Activated naive CD8-positive, alpha-beta T cell (primary cell): ENCODE measurements at regions not wholly inside any gene's neighbourhood (a gene's known extent, or its start where the extent isn't known, plus 50 kb on each side); places are given as distances from the start of the nearest gene placed in this dataset.
A peak's percentile ranks its signal among the peaks of the same experiment; 100 is the strongest.

Experiments used
- H3K27ac Mint-ChIP-seq: one replicate; pipeline ENCODE4 v1.8.0; 2021; ENCODE audit warnings: mixed read lengths
- H3K27me3 Mint-ChIP-seq: one replicate; pipeline ENCODE4 v1.8.0; 2021; ENCODE audit warnings: mixed read lengths
- H3K36me3 Mint-ChIP-seq: one replicate; pipeline ENCODE4 v1.8.0; 2021; ENCODE audit warnings: mixed read lengths
- H3K4me1 Mint-ChIP-seq: one replicate; pipeline ENCODE4 v1.8.0; 2021; ENCODE audit warnings: low read depth, mixed read lengths
- H3K4me3 Mint-ChIP-seq: one replicate; pipeline ENCODE4 v1.8.0; 2021; ENCODE audit warnings: mild to moderate bottlenecking, mixed read lengths
- H3K9me3 Mint-ChIP-seq: one replicate; pipeline ENCODE4 v1.8.0; 2021; ENCODE audit warnings: low read depth, mixed read lengths

DNA sequence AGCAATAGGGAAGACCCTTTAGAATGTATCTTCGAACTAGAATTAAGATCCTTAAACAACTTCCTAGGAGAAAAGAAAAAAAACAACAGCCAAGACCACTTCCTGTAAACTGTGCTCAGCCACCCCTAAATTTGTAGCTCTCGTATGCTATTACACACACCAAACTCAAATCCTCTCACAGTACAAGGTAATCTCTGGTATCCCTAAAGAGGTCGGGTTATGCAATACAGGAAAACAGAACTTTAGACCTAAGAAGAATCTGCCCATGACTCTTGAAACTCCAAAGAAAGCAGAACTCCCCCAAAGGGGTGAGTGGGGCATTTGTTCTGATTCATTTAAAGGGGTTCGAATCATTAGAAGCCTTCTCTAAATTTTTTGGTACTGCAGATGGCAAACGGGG is 170.9 kb upstream of the CASK start:
- H3K4me3 Mint-ChIP-seq = no peak overlapping the region
- H3K9me3 Mint-ChIP-seq = no peaks in the 10 kb centered on the region
- peak overlapping the region; percentile 50 for H3K27ac Mint-ChIP-seq
- no peaks in the 10 kb centered on the region for H3K36me3 Mint-ChIP-seq
- no peaks in the 10 kb centered on the region for H3K27me3 Mint-ChIP-seq
- H3K4me1 Mint-ChIP-seq = peaks cover 21% of the 10 kb centered on the region

DNA sequence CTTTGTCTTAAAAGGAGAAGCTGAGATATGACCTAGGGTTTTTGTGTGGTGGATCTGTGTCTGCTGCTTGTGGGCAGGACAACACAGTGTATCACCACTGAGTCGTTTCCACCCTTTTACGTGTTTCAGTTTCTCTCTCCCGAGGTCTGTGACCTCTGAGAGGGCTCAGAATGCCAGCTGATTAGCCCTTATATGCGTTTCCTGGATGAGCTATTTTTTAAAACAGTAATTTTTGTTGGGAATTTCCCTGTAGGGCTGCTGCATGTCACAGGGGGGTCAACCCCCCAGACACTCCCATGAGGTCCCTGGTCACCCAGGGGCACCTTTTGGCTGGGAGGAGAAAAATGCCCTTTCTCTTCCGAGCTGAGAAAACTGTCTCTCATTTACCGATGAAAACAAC is 170.4 kb upstream of the CASK start:
- Mint-ChIP-seq H3K27me3 (no peaks in the 10 kb centered on the region), H3K4me1 (peaks cover 23% of the 10 kb centered on the region), H3K27ac (peak overlapping the region; percentile 50), H3K36me3 (no peaks in the 10 kb centered on the region), H3K4me3 (no peak overlapping the region), H3K9me3 (no peaks in the 10 kb centered on the region)

- H3K4me3 Mint-ChIP-seq = no peak overlapping the region
- no peaks in the 10 kb centered on the region for H3K9me3 Mint-ChIP-seq
- H3K27ac Mint-ChIP-seq = peak overlapping the region; percentile 76
- H3K36me3 Mint-ChIP-seq = no peaks in the 10 kb centered on the region
- peaks cover 27% of the 10 kb centered on the region for H3K4me1 Mint-ChIP-seq
- no peaks in the 10 kb centered on the region for H3K27me3 Mint-ChIP-seq
Observed at GRCh38 chrX:42090395-42090794, 167.0 kb upstream of the CASK start.

GRCh38 chrX:42089031-42089430 is 165.7 kb upstream of the CASK start:
- Mint-ChIP-seq H3K4me3 (no peak overlapping the region), H3K27ac (no peak overlapping the region), H3K36me3 (no peaks in the 10 kb centered on the region), H3K4me1 (peaks cover 23% of the 10 kb centered on the region), H3K9me3 (no peaks in the 10 kb centered on the region), H3K27me3 (no peaks in the 10 kb centered on the region)

DNA sequence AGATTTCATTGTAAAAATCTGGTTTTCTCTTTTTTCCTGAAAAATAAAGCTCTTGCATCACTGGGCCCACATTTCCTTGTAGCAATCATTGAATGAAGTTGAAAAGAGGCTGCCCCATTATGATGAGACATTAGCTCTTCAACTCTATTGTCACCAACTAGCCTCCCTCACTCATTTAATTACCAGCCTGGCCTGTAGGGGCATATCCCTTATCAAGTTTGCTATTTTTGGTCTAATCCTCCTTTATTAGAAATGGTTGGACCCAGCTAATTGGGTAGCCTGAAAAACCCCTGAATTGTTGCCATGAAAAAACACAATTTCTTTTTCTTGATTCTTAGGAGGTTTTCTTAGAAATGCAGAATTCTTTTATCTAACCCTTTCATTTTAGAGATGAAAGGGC is 164.6 kb upstream of the CASK start:
- H3K36me3 Mint-ChIP-seq = no peaks in the 10 kb centered on the region
- no peaks in the 10 kb centered on the region for H3K9me3 Mint-ChIP-seq
- H3K27ac Mint-ChIP-seq = no peak overlapping the region
- H3K4me3 Mint-ChIP-seq = no peak overlapping the region
- H3K27me3 Mint-ChIP-seq = no peaks in the 10 kb centered on the region
- H3K4me1 Mint-ChIP-seq = peaks cover 17% of the 10 kb centered on the region

DNA sequence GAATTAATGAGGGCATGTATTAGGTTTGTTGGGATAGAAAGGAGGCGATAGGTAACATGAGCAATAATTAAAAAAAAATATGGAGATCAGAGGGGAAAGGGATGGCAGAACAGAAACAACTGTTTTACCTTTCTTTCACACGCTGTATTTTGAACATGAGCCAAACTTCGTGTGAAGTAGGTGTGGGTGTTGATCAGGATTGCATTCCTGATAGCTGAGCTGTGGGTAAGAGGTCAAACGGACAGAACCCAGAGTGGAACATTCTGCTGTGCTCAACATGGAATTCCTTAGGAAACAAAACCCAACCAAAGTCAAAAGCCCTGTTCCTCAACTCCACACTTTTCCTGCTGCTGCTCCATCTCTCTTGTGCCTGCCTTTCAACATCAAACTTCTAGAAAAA is 162.5 kb upstream of the CASK start:
- Mint-ChIP-seq H3K27ac (no peak overlapping the region), H3K4me1 (peaks cover 14% of the 10 kb centered on the region), H3K9me3 (no peaks in the 10 kb centered on the region), H3K27me3 (no peaks in the 10 kb centered on the region), H3K4me3 (no peak overlapping the region), H3K36me3 (no peaks in the 10 kb centered on the region)

DNA sequence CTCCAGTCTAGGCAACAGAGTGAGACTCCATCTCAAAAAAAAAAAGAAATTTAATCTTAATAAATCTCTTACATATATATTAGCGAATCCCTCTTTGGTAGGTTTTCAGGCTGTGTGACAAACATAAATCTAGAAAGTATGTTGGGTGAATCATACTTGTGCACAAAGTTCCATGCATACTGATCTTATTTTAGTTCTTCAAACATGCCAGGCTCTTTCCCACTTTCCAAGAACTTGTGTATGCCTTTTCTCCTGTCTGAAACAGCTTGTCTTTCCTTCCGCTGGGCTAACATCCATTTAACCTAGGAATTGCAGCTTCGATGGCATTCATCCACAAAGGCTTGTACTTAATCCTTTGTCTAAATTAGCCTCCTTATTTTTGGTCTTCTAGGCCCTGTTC is 156.6 kb upstream of the CASK start:
- H3K36me3 Mint-ChIP-seq = peaks cover 2% of the 10 kb centered on the region

DNA sequence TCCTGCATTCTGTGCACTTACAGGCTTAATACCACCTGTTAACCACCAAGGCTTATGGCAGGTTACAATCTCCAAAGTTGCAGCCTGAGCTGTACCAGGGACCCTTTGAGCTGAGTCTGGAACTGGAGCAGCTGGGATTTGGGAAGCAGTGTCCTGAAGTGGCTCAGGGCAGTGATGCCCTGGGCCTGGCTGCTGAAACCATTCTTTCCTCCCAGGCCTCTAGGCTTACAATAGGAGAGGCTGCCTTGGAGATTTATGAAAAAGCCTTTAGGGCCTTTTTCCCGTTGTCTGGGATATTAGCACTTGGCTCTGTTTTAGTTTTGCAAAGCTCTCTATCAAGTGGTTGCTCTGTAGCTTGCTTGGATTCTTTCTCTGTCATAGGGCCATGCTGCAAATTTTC is 154.3 kb upstream of the CASK start:
- Mint-ChIP-seq H3K27ac (no peak overlapping the region), H3K4me3 (no peak overlapping the region), H3K4me1 (peaks cover 2% of the 10 kb centered on the region), H3K27me3 (no peaks in the 10 kb centered on the region), H3K9me3 (no peaks in the 10 kb centered on the region), H3K36me3 (peaks cover 2% of the 10 kb centered on the region)

More for the DNA sequence above, 156.6 kb upstream of the CASK start:
- Mint-ChIP-seq H3K4me1 (peaks cover 2% of the 10 kb centered on the region), H3K4me3 (no peak overlapping the region), H3K9me3 (no peaks in the 10 kb centered on the region), H3K27me3 (no peaks in the 10 kb centered on the region), H3K27ac (no peak overlapping the region)

DNA sequence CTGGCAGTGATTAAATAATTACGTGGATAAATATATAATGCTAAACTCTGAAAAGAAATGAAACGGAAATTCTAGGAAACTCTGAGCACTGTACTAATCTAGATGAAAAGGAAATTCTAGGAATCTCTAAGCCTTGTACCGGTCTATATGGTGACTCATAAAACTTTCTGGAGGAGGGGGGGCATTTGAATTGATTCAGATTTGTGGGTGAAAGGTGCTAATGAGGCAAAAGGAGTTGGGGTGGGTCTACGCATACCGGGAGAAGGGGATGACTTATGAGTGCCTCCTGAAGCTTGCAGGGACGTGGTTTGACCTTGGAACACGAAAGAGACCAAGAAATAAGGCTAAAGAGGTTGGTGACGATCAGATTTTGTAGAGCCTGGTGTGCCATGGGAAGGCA is 151.7 kb upstream of the CASK start:
- Mint-ChIP-seq H3K27me3 (no peaks in the 10 kb centered on the region), H3K36me3 (peaks cover 2% of the 10 kb centered on the region), H3K4me3 (no peak overlapping the region), H3K9me3 (no peaks in the 10 kb centered on the region), H3K4me1 (peaks cover 2% of the 10 kb centered on the region), H3K27ac (no peak overlapping the region)

- Mint-ChIP-seq H3K27ac (no peak overlapping the region), H3K36me3 (peaks cover 2% of the 10 kb centered on the region), H3K4me3 (no peak overlapping the region), H3K9me3 (no peaks in the 10 kb centered on the region), H3K27me3 (no peaks in the 10 kb centered on the region), H3K4me1 (peaks cover 2% of the 10 kb centered on the region)
Observed at GRCh38 chrX:42073448-42073847, 150.1 kb upstream of the CASK start.

GRCh38 chrX:42070866-42071265 is 147.5 kb upstream of the CASK start:
- Mint-ChIP-seq H3K4me3 (no peak overlapping the region), H3K36me3 (peaks cover 2% of the 10 kb centered on the region), H3K27me3 (no peaks in the 10 kb centered on the region), H3K27ac (no peak overlapping the region), H3K9me3 (no peaks in the 10 kb centered on the region), H3K4me1 (peaks cover 2% of the 10 kb centered on the region)

GRCh38 chrX:42054256-42054655 is 130.9 kb upstream of the CASK start:
- Mint-ChIP-seq H3K36me3 (no peaks in the 10 kb centered on the region), H3K4me1 (no peaks in the 10 kb centered on the region), H3K4me3 (no peak overlapping the region), H3K27ac (no peak overlapping the region), H3K9me3 (no peaks in the 10 kb centered on the region), H3K27me3 (no peaks in the 10 kb centered on the region)

DNA sequence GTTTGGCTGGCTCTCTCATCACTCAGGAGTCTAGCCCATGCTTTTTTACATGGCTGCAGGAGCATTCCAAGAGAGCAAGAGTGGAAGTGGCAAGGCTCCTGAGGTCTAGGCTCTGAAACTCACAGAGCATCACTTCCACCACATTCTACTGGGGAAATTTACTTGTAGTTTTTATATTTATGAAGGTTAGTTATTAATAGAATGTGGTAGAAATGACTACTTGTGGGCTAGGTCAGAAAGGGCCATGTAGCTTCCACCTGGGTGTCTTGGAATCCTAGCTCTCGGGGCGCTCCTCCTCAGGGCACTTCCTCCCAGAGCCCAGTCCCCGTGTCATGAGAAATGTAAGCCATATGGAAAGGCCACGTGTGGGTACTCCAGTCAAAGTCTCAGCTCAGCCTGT is 127.0 kb upstream of the CASK start:
- Mint-ChIP-seq H3K36me3 (no peaks in the 10 kb centered on the region), H3K4me3 (no peak overlapping the region), H3K4me1 (no peaks in the 10 kb centered on the region), H3K27ac (no peak overlapping the region), H3K27me3 (no peaks in the 10 kb centered on the region), H3K9me3 (no peaks in the 10 kb centered on the region)

- H3K27ac Mint-ChIP-seq = no peak overlapping the region
- no peak overlapping the region for H3K4me3 Mint-ChIP-seq
- H3K4me1 Mint-ChIP-seq = no peaks in the 10 kb centered on the region
Observed at GRCh38 chrX:42047886-42048285, 124.5 kb upstream of the CASK start.

GRCh38 chrX:42028109-42028508 is 104.8 kb upstream of the CASK start:
- no peak overlapping the region for H3K27ac Mint-ChIP-seq
- peaks cover 3% of the 10 kb centered on the region for H3K36me3 Mint-ChIP-seq
- H3K4me3 Mint-ChIP-seq = no peak overlapping the region
- H3K4me1 Mint-ChIP-seq = no peaks in the 10 kb centered on the region
- H3K27me3 Mint-ChIP-seq = no peaks in the 10 kb centered on the region
- peaks cover 5% of the 10 kb centered on the region for H3K9me3 Mint-ChIP-seq

More at GRCh38 chrX:42047886-42048285, 124.5 kb upstream of the CASK start:
- H3K27me3 Mint-ChIP-seq = no peaks in the 10 kb centered on the region
- H3K36me3 Mint-ChIP-seq = no peaks in the 10 kb centered on the region
- H3K9me3 Mint-ChIP-seq = no peaks in the 10 kb centered on the region

- no peak overlapping the region for H3K4me3 Mint-ChIP-seq
- no peak overlapping the region for H3K27ac Mint-ChIP-seq
- no peaks in the 10 kb centered on the region for H3K4me1 Mint-ChIP-seq
- H3K9me3 Mint-ChIP-seq = peaks cover 5% of the 10 kb centered on the region
- H3K27me3 Mint-ChIP-seq = no peaks in the 10 kb centered on the region
- peaks cover 3% of the 10 kb centered on the region for H3K36me3 Mint-ChIP-seq
Observed at GRCh38 chrX:42027367-42028000, 104.1 kb upstream of the CASK start.
